ENCODE measurements at regions not wholly inside any gene's neighbourhood (a gene's known extent, or its start where the extent isn't known, plus 50 kb on each side); places are given as distances from the start of the nearest gene placed in this dataset.
"Not testable (repeated sequence)": the region's sequence is repeated elsewhere in the genome, so short reads cannot be mapped to it uniquely, and the experiment has no call there.

GRCh38 chr5:39697881-39698280, 273.1 kb upstream of the DAB2 start:
- FAIRE-seq (no peak), DNase-seq (ENCODE audit: insufficient read length, low spot score) (no peak)
- no peak for TF ChIP-seq CTCF (IDR thresholded peaks at IDR 0.05; ENCODE audit: insufficient read depth, missing control alignments)

GRCh38 chr5:39696672-39697398, 272.1 kb upstream of the DAB2 start:
- FAIRE-seq (no peak), DNase-seq (ENCODE audit: insufficient read length, low spot score) (no peak)
- TF ChIP-seq CTCF (IDR thresholded peaks at IDR 0.05; ENCODE audit: insufficient read depth, missing control alignments), result no peak

GRCh38 chr5:39691993-39692392, 267.2 kb upstream of the DAB2 start:
- DNase-seq (ENCODE audit: insufficient read length, low spot score), result no peak
- no peak for FAIRE-seq
- no peak for TF ChIP-seq CTCF (IDR thresholded peaks at IDR 0.05; ENCODE audit: insufficient read depth, missing control alignments)

- FAIRE-seq, result no peak
- no peak for DNase-seq (ENCODE audit: insufficient read length, low spot score)
- TF ChIP-seq CTCF (IDR thresholded peaks at IDR 0.05; ENCODE audit: insufficient read depth, missing control alignments), result no peak
Observed at GRCh38 chr5:39691136-39691535, 266.4 kb upstream of the DAB2 start.

- no peak for FAIRE-seq
- TF ChIP-seq CTCF (IDR thresholded peaks at IDR 0.05; ENCODE audit: insufficient read depth, missing control alignments), result no peak
- no peak for DNase-seq (ENCODE audit: insufficient read length, low spot score)
Observed at GRCh38 chr5:39689919-39690318, 265.1 kb upstream of the DAB2 start.

- FAIRE-seq; DNase-seq (ENCODE audit: insufficient read length, low spot score): not testable (repeated sequence)
Observed at GRCh38 chr5:39687924-39688323, 263.1 kb upstream of the DAB2 start.

- TF ChIP-seq CTCF (IDR thresholded peaks at IDR 0.05; ENCODE audit: insufficient read depth, missing control alignments), result no peak
- no peak for DNase-seq (ENCODE audit: insufficient read length, low spot score)
- FAIRE-seq, result peak; percentile 93
Observed at GRCh38 chr5:39680213-39680612, 255.4 kb upstream of the DAB2 start.

- DNase-seq (ENCODE audit: insufficient read length, low spot score) (no peak), FAIRE-seq (no peak)
- no peak for TF ChIP-seq CTCF (IDR thresholded peaks at IDR 0.05; ENCODE audit: insufficient read depth, missing control alignments)
Observed at GRCh38 chr5:39678534-39678933, 253.8 kb upstream of the DAB2 start.
